NCI-H748 (cell line): ENCODE measurements at regions not wholly inside any gene's neighbourhood (a gene's known extent, or its start where the extent isn't known, plus 50 kb on each side); places are given as distances from the start of the nearest gene placed in this dataset.

Source experiments
- DNase-seq: peaks from one replicate; lab custom pipeline; 2025; ENCODE audit not compliant: unreplicated experiment; lab: John Stamatoyannopoulos, UW

- no peak for DNase-seq
Measured at GRCh38 chr5:109917154-109917546, 227.4 kb downstream of the MAN2A1 start.

- no peak for DNase-seq
Measured at GRCh38 chr5:109917966-109918365, 228.2 kb downstream of the MAN2A1 start.

GRCh38 chr5:109920736-109921135 lies 231.0 kb downstream of the MAN2A1 start:
- no peak for DNase-seq

- DNase-seq, result no peak
Measured at GRCh38 chr5:109921735-109922380, 232.1 kb downstream of the MAN2A1 start.

GRCh38 chr5:109922381-109922995 lies 232.8 kb downstream of the MAN2A1 start:
- no peak for DNase-seq

- DNase-seq, result no peak
Measured at GRCh38 chr5:109923205-109923604, 233.5 kb downstream of the MAN2A1 start.

GRCh38 chr5:109924237-109925107 lies 234.7 kb downstream of the MAN2A1 start:
- DNase-seq, result no peak

- no peak for DNase-seq
Measured at GRCh38 chr5:109927639-109928038, 237.9 kb downstream of the MAN2A1 start.

GRCh38 chr5:109928046-109928445 lies 238.3 kb downstream of the MAN2A1 start:
- DNase-seq, result no peak

- no peak for DNase-seq
Measured at GRCh38 chr5:109928811-109929210, 239.1 kb downstream of the MAN2A1 start.

- no peak for DNase-seq
Measured at GRCh38 chr5:109929376-109929775, 239.6 kb downstream of the MAN2A1 start.

GRCh38 chr5:109929911-109930310 lies 240.2 kb downstream of the MAN2A1 start:
- DNase-seq, result no peak

GRCh38 chr5:109931049-109931780 lies 241.5 kb downstream of the MAN2A1 start:
- no peak for DNase-seq

- no peak for DNase-seq
Measured at GRCh38 chr5:109935833-109936490, 246.2 kb downstream of the MAN2A1 start.

GRCh38 chr5:109936996-109937395 lies 247.3 kb downstream of the MAN2A1 start:
- no peak for DNase-seq

- no peak for DNase-seq
Measured at GRCh38 chr5:109937951-109938350, 248.2 kb downstream of the MAN2A1 start.

GRCh38 chr5:109938453-109938852 lies 248.7 kb downstream of the MAN2A1 start:
- DNase-seq, result no peak

- no peak for DNase-seq
Measured at GRCh38 chr5:109939116-109939682, 249.5 kb downstream of the MAN2A1 start.

- DNase-seq, result no peak
Measured at GRCh38 chr5:109942646-109943045, 252.9 kb downstream of the MAN2A1 start.

- no peak for DNase-seq
Measured at GRCh38 chr5:109943701-109944235, 254.0 kb downstream of the MAN2A1 start.
